ENCODE measurements at regions not wholly inside any gene's neighbourhood (a gene's known extent, or its start where the extent isn't known, plus 50 kb on each side); places are given as distances from the start of the nearest gene placed in this dataset.

GRCh38 chr14:47785058-47785457 is 109.7 kb upstream of the MDGA2 start:
- TF ChIP-seq, protein P1, sequence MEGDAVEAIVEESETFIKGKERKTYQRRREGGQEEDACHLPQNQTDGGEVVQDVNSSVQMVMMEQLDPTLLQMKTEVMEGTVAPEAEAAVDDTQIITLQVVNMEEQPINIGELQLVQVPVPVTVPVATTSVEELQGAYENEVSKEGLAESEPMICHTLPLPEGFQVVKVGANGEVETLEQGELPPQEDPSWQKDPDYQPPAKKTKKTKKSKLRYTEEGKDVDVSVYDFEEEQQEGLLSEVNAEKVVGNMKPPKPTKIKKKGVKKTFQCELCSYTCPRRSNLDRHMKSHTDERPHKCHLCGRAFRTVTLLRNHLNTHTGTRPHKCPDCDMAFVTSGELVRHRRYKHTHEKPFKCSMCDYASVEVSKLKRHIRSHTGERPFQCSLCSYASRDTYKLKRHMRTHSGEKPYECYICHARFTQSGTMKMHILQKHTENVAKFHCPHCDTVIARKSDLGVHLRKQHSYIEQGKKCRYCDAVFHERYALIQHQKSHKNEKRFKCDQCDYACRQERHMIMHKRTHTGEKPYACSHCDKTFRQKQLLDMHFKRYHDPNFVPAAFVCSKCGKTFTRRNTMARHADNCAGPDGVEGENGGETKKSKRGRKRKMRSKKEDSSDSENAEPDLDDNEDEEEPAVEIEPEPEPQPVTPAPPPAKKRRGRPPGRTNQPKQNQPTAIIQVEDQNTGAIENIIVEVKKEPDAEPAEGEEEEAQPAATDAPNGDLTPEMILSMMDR (IDR thresholded peaks at IDR 0.05; ENCODE audit: insufficient read depth, low read length), result no peak
- H3K4me3 ChIP-seq (ENCODE audit: low read depth, low read length), result no peak overlapping the region
- no peak for DNase-seq (ENCODE audit: low read depth)

GRCh38 chr14:47778631-47779030 is 103.2 kb upstream of the MDGA2 start:
- TF ChIP-seq, protein P1 (IDR thresholded peaks at IDR 0.05; ENCODE audit: insufficient read depth, low read length), result no peak
- DNase-seq (ENCODE audit: low read depth), result no peak
- no peak overlapping the region for H3K4me3 ChIP-seq (ENCODE audit: low read depth, low read length)

DNA sequence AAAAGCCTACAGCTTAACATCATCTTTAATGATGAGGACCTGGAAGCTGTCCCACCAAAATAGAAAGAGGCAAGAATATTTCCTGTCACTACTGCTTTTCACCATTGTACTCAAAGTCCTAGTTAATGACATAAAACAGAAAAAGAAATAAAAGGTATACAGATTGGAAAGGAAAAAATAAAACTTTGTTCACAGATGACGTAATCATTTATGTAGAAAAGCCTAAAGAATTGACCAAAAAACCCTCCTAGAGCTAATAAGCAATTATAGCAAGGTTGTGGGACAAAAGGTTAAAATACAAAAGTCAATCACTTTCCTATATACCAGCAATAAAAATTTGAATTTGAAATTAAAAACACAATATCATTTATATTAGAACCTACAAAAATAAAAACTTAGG is 97.2 kb upstream of the MDGA2 start:
- TF ChIP-seq, protein P1 (IDR thresholded peaks at IDR 0.05; ENCODE audit: insufficient read depth, low read length), result no peak
- no peak for DNase-seq (ENCODE audit: low read depth)
- no peak overlapping the region for H3K4me3 ChIP-seq (ENCODE audit: low read depth, low read length)

- H3K4me3 ChIP-seq (ENCODE audit: low read depth, low read length), result no peak overlapping the region
- TF ChIP-seq, protein P1 (IDR thresholded peaks at IDR 0.05; ENCODE audit: insufficient read depth, low read length), result no peak
- DNase-seq (ENCODE audit: low read depth), result no peak
Observed at GRCh38 chr14:47763188-47763854, 87.9 kb upstream of the MDGA2 start.

- H3K4me3 ChIP-seq (ENCODE audit: low read depth, low read length), result no peak overlapping the region
- TF ChIP-seq, protein P1 (IDR thresholded peaks at IDR 0.05; ENCODE audit: insufficient read depth, low read length), result no peak
- DNase-seq (ENCODE audit: low read depth), result no peak
Observed at GRCh38 chr14:47746986-47747385, 71.6 kb upstream of the MDGA2 start.

- no peak for DNase-seq (ENCODE audit: low read depth)
- no peak overlapping the region for H3K4me3 ChIP-seq (ENCODE audit: low read depth, low read length)
- TF ChIP-seq, protein P1 (IDR thresholded peaks at IDR 0.05; ENCODE audit: insufficient read depth, low read length), result no peak
Observed at GRCh38 chr14:47744155-47744554, 68.8 kb upstream of the MDGA2 start.

GRCh38 chr14:47739541-47739940 is 64.1 kb upstream of the MDGA2 start:
- TF ChIP-seq, protein P1 (IDR thresholded peaks at IDR 0.05; ENCODE audit: insufficient read depth, low read length), result no peak
- DNase-seq (ENCODE audit: low read depth), result no peak
- no peak overlapping the region for H3K4me3 ChIP-seq (ENCODE audit: low read depth, low read length)

Data from fibroblast of the aortic adventitia (primary cell).